Mesenchymal stem cell (in vitro differentiated cells and primary cell): ENCODE measurements at regions not wholly inside any gene's neighbourhood (a gene's known extent, or its start where the extent isn't known, plus 50 kb on each side); places are given as distances from the start of the nearest gene placed in this dataset.

Experiments used
- DNase-seq: peaks from one replicate; pipeline ENCODE4 v3.0.0-alpha.2; 2013
- H2AFZ ChIP-seq: one replicate; pipeline ENCODE4 v1.6.1; 2013; ENCODE audit warnings: low read depth, mild to moderate bottlenecking, control low read depth, inconsistent platforms, low read length, moderate library complexity
- H2AK5ac ChIP-seq: 2 replicates; pipeline ENCODE4 v1.6.1; 2013; ENCODE audit warnings: low read length, moderate library complexity, mild to moderate bottlenecking, inconsistent platforms; ENCODE audit not compliant: severe bottlenecking
- H2BK120ac ChIP-seq: one replicate; pipeline ENCODE4 v1.6.1; 2013; ENCODE audit warnings: low read depth, mild to moderate bottlenecking, inconsistent platforms, low read length, moderate library complexity
- H2BK12ac ChIP-seq, 2 experiments: one replicate each; pipeline ENCODE4 v1.6.1; 2013; ENCODE audit warnings: inconsistent platforms in 2 of 2, low read length in 2 of 2, mild to moderate bottlenecking in 2 of 2, moderate library complexity in 2 of 2, control low read depth in 1 of 2
- H2BK15ac ChIP-seq: one replicate; pipeline ENCODE4 v1.6.1; 2013; ENCODE audit warnings: mild to moderate bottlenecking, low read depth, inconsistent platforms; ENCODE audit not compliant: poor library complexity, severe bottlenecking
- H2BK5ac ChIP-seq: 2 replicates; pipeline ENCODE4 v1.6.1; 2013; ENCODE audit warnings: low read depth, mild to moderate bottlenecking, low read length, control low read depth, inconsistent platforms; ENCODE audit not compliant: poor library complexity, severe bottlenecking
- H3K14ac ChIP-seq, 2 experiments: one replicate each; pipeline ENCODE4 v1.6.1; 2013; ENCODE audit warnings: inconsistent platforms in 2 of 2, low read length in 2 of 2, control low read depth in 1 of 2, mild to moderate bottlenecking in 1 of 2, moderate library complexity in 1 of 2
- H3K18ac ChIP-seq, 2 experiments: one replicate each; pipeline ENCODE4 v1.6.1; 2013; ENCODE audit warnings: inconsistent platforms in 2 of 2, low read length in 2 of 2, control low read depth in 1 of 2, low read depth in 1 of 2, mild to moderate bottlenecking in 1 of 2
- H3K23ac ChIP-seq, 2 experiments: one replicate each; pipeline ENCODE4 v1.6.1; 2013; ENCODE audit warnings: inconsistent platforms in 2 of 2, low read length in 2 of 2, mild to moderate bottlenecking in 2 of 2, moderate library complexity in 2 of 2, control low read depth in 1 of 2
- H3K27ac ChIP-seq: 2 replicates; pipeline ENCODE4 v1.5.1; 2013; ENCODE audit warnings: mild to moderate bottlenecking, moderate library complexity, low read length, control low read depth, inconsistent platforms; ENCODE audit not compliant: poor library complexity, severe bottlenecking
- H3K27me3 ChIP-seq, 2 experiments: 2 replicates each; pipeline versions ENCODE4 v1.6.1 to v1.7.0; 2013; ENCODE audit warnings: low read length in 2 of 2, mild to moderate bottlenecking in 2 of 2, moderate library complexity in 2 of 2, control low read depth in 1 of 2, inconsistent platforms in 1 of 2; ENCODE audit not compliant: control insufficient read depth in 1 of 2, insufficient read depth in 1 of 2
- H3K36me3 ChIP-seq, 2 experiments: 2 replicates each; pipeline versions ENCODE4 v1.6.1 to v1.7.0; 2013; ENCODE audit warnings: low read length in 2 of 2, control low read depth in 1 of 2, inconsistent platforms in 1 of 2, low read depth in 1 of 2, mild to moderate bottlenecking in 1 of 2; ENCODE audit not compliant: insufficient read depth in 2 of 2, control insufficient read depth in 1 of 2
- H3K4ac ChIP-seq, 2 experiments: one replicate each; pipeline ENCODE4 v1.6.1; 2013; ENCODE audit warnings: inconsistent platforms in 2 of 2, low read length in 2 of 2, mild to moderate bottlenecking in 2 of 2, moderate library complexity in 2 of 2, control low read depth in 1 of 2, low read depth in 1 of 2
- H3K4me1 ChIP-seq: 2 replicates; pipeline ENCODE4 v1.6.1; 2013; ENCODE audit warnings: low read depth, low read length, control low read depth; ENCODE audit not compliant: control insufficient read depth, insufficient read depth
- H3K4me2 ChIP-seq: 2 replicates; pipeline ENCODE4 v1.6.1; 2013; ENCODE audit warnings: low read length, mild to moderate bottlenecking, inconsistent platforms; ENCODE audit not compliant: poor library complexity, severe bottlenecking
- H3K4me3 ChIP-seq, 2 experiments: 2 replicates each; pipeline versions ENCODE4 v1.5.1 to v1.7.0; 2013; ENCODE audit warnings: low read length in 2 of 2, mild to moderate bottlenecking in 2 of 2, control low read depth in 1 of 2, low read depth in 1 of 2; ENCODE audit not compliant: insufficient read depth in 1 of 2
- H3K79me1 ChIP-seq: replicated peaks from 2 replicates; pipeline ENCODE4 v1.6.1; 2013; ENCODE audit warnings: mild to moderate bottlenecking, control low read depth, low read length, inconsistent platforms; ENCODE audit not compliant: poor library complexity, severe bottlenecking
- H3K9ac ChIP-seq: 2 replicates; pipeline ENCODE4 v1.7.0; 2013; ENCODE audit warnings: mild to moderate bottlenecking, low read length, moderate library complexity
- H3K9me3 ChIP-seq: 2 replicates; pipeline ENCODE4 v1.7.0; 2013; ENCODE audit warnings: mild to moderate bottlenecking, low read length; ENCODE audit not compliant: control insufficient read depth
- H4K8ac ChIP-seq: one replicate; pipeline ENCODE4 v1.6.1; 2013; ENCODE audit warnings: inconsistent platforms, mild to moderate bottlenecking, low read length, moderate library complexity
- H4K91ac ChIP-seq: one replicate; pipeline ENCODE4 v1.6.1; 2013; ENCODE audit warnings: mild to moderate bottlenecking, low read length, inconsistent platforms
- WGBS: methylation state at CpG from one replicate; pipeline ENCODE4 v1.1.7; 2013; ENCODE audit warnings: mixed read lengths; 5-methylcytosine and 5-hydroxymethylcytosine counted together

DNA sequence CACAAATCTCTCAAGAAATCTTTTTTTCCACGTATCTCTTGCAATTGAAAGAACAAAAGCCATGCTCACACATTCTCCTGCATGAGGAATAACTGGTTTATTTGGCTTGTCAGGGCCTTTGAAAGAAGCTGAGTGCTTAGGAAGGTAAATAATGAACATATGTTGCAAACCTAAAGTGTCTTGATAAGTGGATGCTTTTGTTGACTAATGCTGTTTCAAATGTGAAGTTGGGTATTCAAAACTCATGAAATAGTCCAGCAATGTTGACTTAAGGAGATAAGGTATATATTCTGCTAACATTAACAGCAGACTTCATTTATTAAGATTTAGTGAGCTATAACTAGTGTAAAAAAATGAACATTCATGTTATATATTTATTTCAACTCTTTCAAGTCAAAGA lies 1792.7 kb upstream of the MIR17HG start:
- DNase-seq, result no peak
- 57% methylated on average over 1 of the region's 1 CpG for WGBS
- no peak overlapping the region for H2BK5ac ChIP-seq

DNA sequence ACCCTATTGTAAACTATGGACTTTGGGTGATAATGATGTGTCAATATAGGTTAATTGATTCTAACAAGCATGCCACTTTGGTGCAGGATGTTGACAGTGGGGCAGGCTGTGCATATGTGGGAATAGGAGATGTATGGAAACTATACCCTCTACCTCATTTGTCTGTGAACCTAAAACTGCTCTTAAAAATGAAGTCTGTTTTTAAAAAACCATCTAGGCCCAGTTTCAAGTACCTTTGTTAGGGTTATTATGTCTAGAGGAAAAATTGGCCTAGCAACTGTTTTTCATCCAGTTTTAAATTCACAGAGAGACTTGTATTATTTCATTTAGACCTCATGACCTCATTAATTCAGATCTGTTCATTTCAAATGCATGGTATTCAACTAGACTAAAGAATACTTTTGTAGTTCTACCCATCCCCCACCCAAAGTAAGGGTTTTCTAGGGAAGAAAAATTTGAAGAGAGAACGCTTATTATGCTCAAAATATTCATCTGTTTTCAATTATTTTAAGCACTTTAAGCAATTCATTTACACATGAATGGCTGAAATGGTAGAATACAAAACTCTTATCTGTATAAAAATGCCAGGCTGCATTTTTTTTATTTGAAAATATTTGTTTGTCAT lies 1781.9 kb upstream of the MIR17HG start:
- Histone ChIP-seq H2AK5ac (no peak overlapping the region), H3K14ac (no peak overlapping the region), H3K4me3 (no peak overlapping the region), H2BK12ac (no peak overlapping the region), H2AFZ (no peak overlapping the region), H3K23ac (no peak overlapping the region), H3K9ac (no peak overlapping the region), H2BK15ac (no peak overlapping the region), H4K8ac (no peak overlapping the region), H3K36me3 (no peaks in the 10 kb centered on the region), H3K4me1 (no peaks in the 10 kb centered on the region), H2BK5ac (no peak overlapping the region), H3K9me3 (no peaks in the 10 kb centered on the region), H4K91ac (no peak overlapping the region), H2BK120ac (no peak overlapping the region), H3K18ac (no peak overlapping the region), H3K4me2 (no peak overlapping the region), H3K4ac (no peak overlapping the region), H3K79me1 (no peaks in the 10 kb centered on the region), H3K27me3 (no peaks in the 10 kb centered on the region), H3K27ac (no peak overlapping the region)
- no CpG with 5 or more reads among the region's 1 CpG for WGBS
- no peak for DNase-seq

More for the DNA sequence above, 1792.7 kb upstream of the MIR17HG start:
- Histone ChIP-seq H3K27ac (no peak overlapping the region), H2AK5ac (no peak overlapping the region), H3K18ac (no peak overlapping the region), H3K4ac (no peak overlapping the region), H3K27me3 (no peaks in the 10 kb centered on the region), H3K4me3 (no peak overlapping the region), H4K91ac (no peak overlapping the region), H3K36me3 (no peaks in the 10 kb centered on the region), H2BK15ac (no peak overlapping the region), H2BK12ac (no peak overlapping the region), H3K9me3 (no peaks in the 10 kb centered on the region), H3K14ac (no peak overlapping the region), H3K79me1 (no peaks in the 10 kb centered on the region), H4K8ac (no peak overlapping the region), H3K9ac (no peak overlapping the region), H3K4me1 (no peaks in the 10 kb centered on the region), H3K23ac (no peak overlapping the region), H2BK120ac (no peak overlapping the region), H3K4me2 (no peak overlapping the region), H2AFZ (no peak overlapping the region)

DNA sequence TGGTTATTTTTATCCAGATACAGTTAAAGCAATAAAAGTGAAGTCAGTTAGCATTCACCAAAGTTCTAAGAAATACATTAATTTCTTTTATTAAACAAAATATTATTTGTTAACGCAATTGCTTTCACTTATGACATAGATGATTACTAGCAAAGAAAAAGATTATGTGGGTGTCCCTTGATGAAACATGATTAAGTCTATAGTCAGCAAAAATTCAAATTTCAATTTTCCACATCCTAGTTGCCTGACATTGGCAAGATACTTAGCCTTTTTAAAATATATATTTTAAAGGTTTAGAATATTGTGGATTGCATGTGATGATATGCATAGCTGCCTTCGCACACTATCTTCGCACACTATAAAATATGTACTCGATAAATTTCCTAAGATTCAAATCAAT lies 1780.5 kb upstream of the MIR17HG start:
- no peak overlapping the region for H2AFZ ChIP-seq
- WGBS, result 100% methylated on average over 3 of the region's 4 CpGs
- no peak overlapping the region for H3K4me3 ChIP-seq
- no peak overlapping the region for H2BK12ac ChIP-seq
- no peak overlapping the region for H3K4ac ChIP-seq
- no peak overlapping the region for H3K18ac ChIP-seq
- H2AK5ac ChIP-seq, result no peak overlapping the region
- H2BK120ac ChIP-seq, result no peak overlapping the region
- H2BK15ac ChIP-seq, result no peak overlapping the region
- no peak overlapping the region for H3K4me2 ChIP-seq
- no peak overlapping the region for H3K23ac ChIP-seq
- H3K36me3 ChIP-seq, result no peaks in the 10 kb centered on the region
- H3K9ac ChIP-seq, result no peak overlapping the region
- no peaks in the 10 kb centered on the region for H3K79me1 ChIP-seq
- no peaks in the 10 kb centered on the region for H3K9me3 ChIP-seq
- DNase-seq, result no peak
- no peak overlapping the region for H2BK5ac ChIP-seq
- no peak overlapping the region for H3K27ac ChIP-seq
- H3K27me3 ChIP-seq, result no peaks in the 10 kb centered on the region
- no peak overlapping the region for H4K91ac ChIP-seq
- H3K4me1 ChIP-seq, result no peaks in the 10 kb centered on the region
- H4K8ac ChIP-seq, result no peak overlapping the region
- H3K14ac ChIP-seq, result no peak overlapping the region

DNA sequence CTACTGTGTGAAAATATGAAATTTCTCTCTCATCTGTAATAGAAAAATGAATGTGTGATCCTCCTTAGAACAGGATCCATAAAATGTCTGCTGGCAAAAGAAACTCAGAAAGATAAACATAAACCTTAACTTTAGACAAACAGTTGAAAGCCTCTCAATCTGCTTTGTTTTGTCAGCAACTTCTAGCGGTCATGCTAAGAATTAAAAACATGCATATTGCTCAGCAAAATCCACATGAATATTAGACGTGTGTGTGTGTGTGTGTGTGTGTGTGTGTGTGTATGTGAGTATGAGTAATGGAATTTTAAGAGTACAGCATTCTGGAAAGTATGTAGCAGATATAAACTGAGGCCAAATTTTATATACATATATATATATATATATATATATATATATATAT lies 1779.2 kb upstream of the MIR17HG start:
- Histone ChIP-seq H2BK120ac (no peak overlapping the region), H3K9me3 (no peaks in the 10 kb centered on the region), H2AFZ (no peak overlapping the region), H3K4ac (no peak overlapping the region), H3K4me1 (no peaks in the 10 kb centered on the region), H2BK15ac (no peak overlapping the region), H3K23ac (no peak overlapping the region), H2AK5ac (no peak overlapping the region), H3K4me3 (no peak overlapping the region), H3K27me3 (no peaks in the 10 kb centered on the region), H3K18ac (no peak overlapping the region), H3K9ac (no peak overlapping the region), H3K79me1 (no peaks in the 10 kb centered on the region), H4K8ac (no peak overlapping the region), H3K36me3 (no peaks in the 10 kb centered on the region), H4K91ac (no peak overlapping the region), H2BK12ac (no peak overlapping the region), H3K14ac (no peak overlapping the region), H2BK5ac (no peak overlapping the region), H3K4me2 (no peak overlapping the region), H3K27ac (no peak overlapping the region)
- 79% methylated on average over 2 of the region's 2 CpGs for WGBS
- DNase-seq, result peak; percentile 35
